Vagina (tissue), 2 donors: ENCODE measurements at regions not wholly inside any gene's neighbourhood (a gene's known extent, or its start where the extent isn't known, plus 50 kb on each side); places are given as distances from the start of the nearest gene placed in this dataset.

Experiments
- DNase-seq, 2 donors: peaks; one replicate each; pipeline ENCODE4 v3.0.0-alpha.2; 2017; ENCODE audit errors: extremely low spot score in 2 of 2
- H3K27ac ChIP-seq: fragments of 200-600 bp; sonication (generic); one replicate; pipeline ENCODE4 v1.5.1; 2019
- H3K27me3 ChIP-seq: fragments of 200-600 bp; sonication (generic); one replicate; pipeline ENCODE4 v1.5.1; 2019
- H3K36me3 ChIP-seq, 2 donors: fragments of 200-600 bp; sonication (generic); one replicate each; pipeline ENCODE4 v1.5.1; 2017 to 2019
- H3K4me1 ChIP-seq: fragments of 200-600 bp; sonication (generic); one replicate; pipeline ENCODE4 v1.5.1; 2019
- H3K4me3 ChIP-seq, 2 donors: fragments of 200-600 bp; sonication (generic); 1 replicate in 1 of 2; 2 replicates in 1 of 2; pipeline ENCODE4 v1.5.1; 2016 to 2019
- H3K9me3 ChIP-seq: fragments of 200-600 bp; sonication (generic); one replicate; pipeline ENCODE4 v1.5.1; 2019
- POLR2A ChIP-seq, 2 donors: fragments of 450-650 bp; IDR thresholded peaks; one replicate each; pipeline ENCODE4 v1.6.1; 2017; ENCODE audit warnings: antibody characterized with exemption in 2 of 2, mild to moderate bottlenecking in 2 of 2, moderate library complexity in 2 of 2
- POLR2AphosphoS5 ChIP-seq, 2 donors: sonication (generic); formaldehyde crosslinking; IDR thresholded peaks; one replicate each; pipeline ENCODE4 v1.9.0; 2017; ENCODE audit warnings: antibody characterized with exemption in 2 of 2, mild to moderate bottlenecking in 2 of 2, low read depth in 1 of 2; ENCODE audit not compliant: insufficient read depth in 1 of 2
- intact Hi-C: fragments of 100-400 bp; cut with DNase I; formaldehyde crosslinking; loops from one replicate; pipeline ENCODE4 v1.15.1; 2023
- TF ChIP-seq, protein P1 (sequence below), 3 experiments: fragments of 450-650 bp in 2 of 3; fragments of 200-600 bp in 1 of 3; sonication (generic) in 1 of 3; IDR thresholded peaks; one replicate each; pipeline ENCODE4 v1.5.1; 2017 to 2019; ENCODE audit warnings: antibody characterized with exemption in 3 of 3, mild to moderate bottlenecking in 2 of 3, moderate library complexity in 2 of 3

DNA sequence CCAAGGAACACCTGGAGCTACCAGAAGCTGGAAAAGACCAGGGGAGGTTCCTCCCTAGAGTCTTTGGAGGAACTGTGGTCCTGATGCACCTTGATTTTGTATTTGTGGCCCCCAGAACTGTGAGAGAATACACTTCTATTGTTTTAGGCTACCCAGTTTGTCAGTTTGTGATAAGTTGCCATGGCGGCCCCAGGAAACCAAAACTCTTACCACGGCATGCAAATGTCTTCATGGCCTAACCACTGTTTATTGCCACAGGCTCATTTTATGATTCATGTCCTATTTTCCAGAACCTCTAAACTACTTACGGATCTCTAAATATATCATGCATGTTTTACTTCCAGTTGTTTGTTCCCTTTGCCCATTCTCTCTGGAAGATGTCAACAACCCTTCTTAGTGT lies 1250.7 kb upstream of the FAM98A start:
- H3K4me1 ChIP-seq = no peaks in the 10 kb centered on the region
- H3K27me3 ChIP-seq = no peaks in the 10 kb centered on the region
- intact Hi-C loops = no loop called here
- no peaks in the 10 kb centered on the region for H3K9me3 ChIP-seq
- H3K36me3 ChIP-seq = no peaks in the 10 kb centered on the region
- no peak overlapping the region for H3K27ac ChIP-seq
- DNase-seq = no peak
- TF ChIP-seq POLR2AphosphoS5 (IDR thresholded peaks at IDR 0.05; ENCODE audit: insufficient read depth in 1 of 2, low read depth in 1 of 2) = no peak
- TF ChIP-seq, protein P1, sequence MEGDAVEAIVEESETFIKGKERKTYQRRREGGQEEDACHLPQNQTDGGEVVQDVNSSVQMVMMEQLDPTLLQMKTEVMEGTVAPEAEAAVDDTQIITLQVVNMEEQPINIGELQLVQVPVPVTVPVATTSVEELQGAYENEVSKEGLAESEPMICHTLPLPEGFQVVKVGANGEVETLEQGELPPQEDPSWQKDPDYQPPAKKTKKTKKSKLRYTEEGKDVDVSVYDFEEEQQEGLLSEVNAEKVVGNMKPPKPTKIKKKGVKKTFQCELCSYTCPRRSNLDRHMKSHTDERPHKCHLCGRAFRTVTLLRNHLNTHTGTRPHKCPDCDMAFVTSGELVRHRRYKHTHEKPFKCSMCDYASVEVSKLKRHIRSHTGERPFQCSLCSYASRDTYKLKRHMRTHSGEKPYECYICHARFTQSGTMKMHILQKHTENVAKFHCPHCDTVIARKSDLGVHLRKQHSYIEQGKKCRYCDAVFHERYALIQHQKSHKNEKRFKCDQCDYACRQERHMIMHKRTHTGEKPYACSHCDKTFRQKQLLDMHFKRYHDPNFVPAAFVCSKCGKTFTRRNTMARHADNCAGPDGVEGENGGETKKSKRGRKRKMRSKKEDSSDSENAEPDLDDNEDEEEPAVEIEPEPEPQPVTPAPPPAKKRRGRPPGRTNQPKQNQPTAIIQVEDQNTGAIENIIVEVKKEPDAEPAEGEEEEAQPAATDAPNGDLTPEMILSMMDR (IDR thresholded peaks at IDR 0.05) = no peak
- TF ChIP-seq POLR2A (IDR thresholded peaks at IDR 0.05) = no peak
- H3K4me3 ChIP-seq = no peak overlapping the region

DNA sequence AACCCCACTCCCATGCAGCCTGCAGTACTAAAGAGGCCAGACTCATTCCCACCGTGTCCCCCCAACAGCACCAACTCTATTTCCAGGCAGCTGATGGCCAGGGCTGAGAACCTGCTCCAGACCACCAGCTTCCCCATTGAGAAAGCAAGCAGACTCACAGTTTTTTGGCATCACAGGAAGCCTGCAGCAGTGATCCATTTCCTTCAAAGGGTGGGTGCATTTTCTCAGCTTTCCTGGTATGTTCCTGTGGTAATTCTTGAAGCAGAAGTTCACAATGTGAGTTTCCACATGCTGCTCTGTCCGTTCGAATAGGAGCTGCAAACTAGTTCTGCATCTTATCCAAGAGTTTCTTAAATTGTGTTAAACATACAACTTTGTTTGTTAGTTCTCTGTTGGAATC lies 1249.6 kb upstream of the FAM98A start:
- intact Hi-C loops = no loop called here
- TF ChIP-seq POLR2AphosphoS5 (IDR thresholded peaks at IDR 0.05; ENCODE audit: insufficient read depth in 1 of 2, low read depth in 1 of 2) (no peak), POLR2A (IDR thresholded peaks at IDR 0.05) (no peak)
- TF ChIP-seq, protein P1 (IDR thresholded peaks at IDR 0.05) = no peak
- no peaks in the 10 kb centered on the region for H3K4me1 ChIP-seq
- H3K27me3 ChIP-seq = no peaks in the 10 kb centered on the region
- H3K36me3 ChIP-seq = no peaks in the 10 kb centered on the region
- DNase-seq = no peak
- no peak overlapping the region for H3K4me3 ChIP-seq
- H3K27ac ChIP-seq = no peak overlapping the region
- no peaks in the 10 kb centered on the region for H3K9me3 ChIP-seq

DNA sequence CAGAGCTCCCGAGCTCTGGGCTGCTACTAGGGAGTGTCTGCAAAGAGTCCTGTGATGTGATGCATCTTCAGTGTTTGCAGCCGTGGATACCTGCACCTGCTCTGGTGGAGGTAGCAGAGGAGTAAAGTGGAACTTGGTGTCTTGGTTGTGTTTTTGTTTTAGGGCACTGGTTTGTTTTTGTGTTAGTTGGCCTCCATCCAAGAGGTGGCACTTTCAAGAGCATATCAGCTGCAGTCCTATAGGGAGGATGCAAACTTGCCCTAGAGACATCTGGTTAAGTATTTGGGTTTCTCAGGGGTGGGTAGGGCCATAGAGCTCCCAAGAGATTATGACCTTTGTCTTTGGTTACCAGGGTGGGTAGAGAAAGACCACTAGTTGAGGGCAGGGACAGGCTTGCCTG lies 1249.0 kb upstream of the FAM98A start:
- H3K27ac ChIP-seq = no peak overlapping the region

DNA sequence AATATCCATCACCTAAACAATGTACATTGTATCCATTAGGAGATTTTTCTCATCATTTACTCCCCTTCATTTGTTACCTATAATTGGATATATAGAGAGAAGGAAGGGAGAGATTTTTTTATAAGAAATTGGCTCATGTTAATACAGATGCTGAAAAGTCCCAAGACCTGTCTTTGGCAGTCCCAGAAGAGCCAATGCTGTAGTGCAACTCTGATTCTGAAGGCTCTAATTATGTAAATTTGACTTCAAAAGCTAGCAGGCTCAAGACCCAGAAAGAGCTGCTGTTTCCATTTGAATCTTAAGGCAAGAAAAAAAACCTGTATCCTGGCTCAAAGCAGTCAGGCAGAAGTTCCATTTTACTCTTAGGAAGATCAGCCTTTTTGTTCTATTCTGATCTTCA lies 1245.5 kb upstream of the FAM98A start:
- H3K9me3 ChIP-seq = no peaks in the 10 kb centered on the region
- no peaks in the 10 kb centered on the region for H3K27me3 ChIP-seq
- DNase-seq = no peak
- TF ChIP-seq POLR2AphosphoS5 (IDR thresholded peaks at IDR 0.05; ENCODE audit: insufficient read depth in 1 of 2, low read depth in 1 of 2) = no peak
- TF ChIP-seq, protein P1 (IDR thresholded peaks at IDR 0.05) = no peak
- no peak for TF ChIP-seq POLR2A (IDR thresholded peaks at IDR 0.05)
- intact Hi-C loops = no loop called here
- H3K4me3 ChIP-seq = no peak overlapping the region
- H3K4me1 ChIP-seq = no peaks in the 10 kb centered on the region
- no peak overlapping the region for H3K27ac ChIP-seq
- no peaks in the 10 kb centered on the region for H3K36me3 ChIP-seq

More for the DNA sequence above, 1249.0 kb upstream of the FAM98A start:
- Histone ChIP-seq H3K27me3 (no peaks in the 10 kb centered on the region), H3K9me3 (no peaks in the 10 kb centered on the region), H3K36me3 (no peaks in the 10 kb centered on the region), H3K4me3 (no peak overlapping the region), H3K4me1 (no peaks in the 10 kb centered on the region)
- TF ChIP-seq POLR2AphosphoS5 (IDR thresholded peaks at IDR 0.05; ENCODE audit: insufficient read depth in 1 of 2, low read depth in 1 of 2) = no peak
- TF ChIP-seq POLR2A (IDR thresholded peaks at IDR 0.05) = no peak
- TF ChIP-seq, protein P1 (IDR thresholded peaks at IDR 0.05) = no peak
- no peak for DNase-seq
- intact Hi-C loops = no loop called here

DNA sequence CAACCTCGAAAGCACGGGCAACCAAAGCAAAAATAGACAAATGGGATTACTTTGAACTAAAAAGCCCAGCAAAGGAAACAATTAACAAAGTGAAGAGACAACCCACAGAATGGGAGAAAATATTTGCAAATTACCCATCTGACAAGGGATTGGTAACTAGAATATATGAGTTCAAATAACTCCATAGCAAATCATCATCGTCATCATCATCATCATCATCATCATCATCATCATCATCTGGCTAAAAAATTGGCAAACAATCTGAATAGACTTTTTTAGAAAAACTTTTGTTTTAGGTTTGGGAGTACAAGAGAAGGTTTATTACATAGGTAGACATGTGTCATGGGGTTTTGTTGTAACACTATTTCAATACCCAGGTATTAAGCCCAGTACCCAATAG lies 1239.3 kb upstream of the FAM98A start:
- TF ChIP-seq POLR2A (IDR thresholded peaks at IDR 0.05) (no peak), POLR2AphosphoS5 (IDR thresholded peaks at IDR 0.05; ENCODE audit: insufficient read depth in 1 of 2, low read depth in 1 of 2) (no peak)
- TF ChIP-seq, protein P1 (IDR thresholded peaks at IDR 0.05) = no peak
- H3K9me3 ChIP-seq = no peaks in the 10 kb centered on the region
- H3K36me3 ChIP-seq = no peaks in the 10 kb centered on the region
- H3K27ac ChIP-seq = no peak overlapping the region
- H3K4me3 ChIP-seq = no peak overlapping the region
- no peaks in the 10 kb centered on the region for H3K4me1 ChIP-seq
- no peaks in the 10 kb centered on the region for H3K27me3 ChIP-seq
- intact Hi-C loops = no loop called here
- no peak for DNase-seq
